ENCODE measurements at regions not wholly inside any gene's neighbourhood (a gene's known extent, or its start where the extent isn't known, plus 50 kb on each side); places are given as distances from the start of the nearest gene placed in this dataset.
"Not testable (repeated sequence)": the region's sequence is repeated elsewhere in the genome, so short reads cannot be mapped to it uniquely, and the experiment has no call there.

DNA sequence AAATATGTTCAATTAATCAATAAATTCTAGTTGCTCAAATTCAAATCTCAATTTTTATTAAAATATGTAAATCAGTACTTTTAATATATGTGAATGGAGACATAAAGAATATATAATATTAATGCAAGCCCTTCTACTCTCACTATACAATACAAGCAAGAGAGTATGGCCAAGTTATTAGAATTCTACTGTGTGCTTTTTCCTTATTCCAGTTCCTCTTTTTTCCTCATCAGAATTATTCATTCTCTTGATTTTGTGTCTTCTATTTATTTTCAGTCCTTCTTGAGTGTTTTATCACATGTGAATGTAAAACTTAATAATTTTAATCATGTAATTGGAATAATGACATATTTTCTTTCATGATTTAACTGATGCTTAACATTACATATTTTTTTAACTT is 276.8 kb downstream of the PCDH20 start:
- no peak for DNase-seq (ENCODE audit: low read depth)

DNA sequence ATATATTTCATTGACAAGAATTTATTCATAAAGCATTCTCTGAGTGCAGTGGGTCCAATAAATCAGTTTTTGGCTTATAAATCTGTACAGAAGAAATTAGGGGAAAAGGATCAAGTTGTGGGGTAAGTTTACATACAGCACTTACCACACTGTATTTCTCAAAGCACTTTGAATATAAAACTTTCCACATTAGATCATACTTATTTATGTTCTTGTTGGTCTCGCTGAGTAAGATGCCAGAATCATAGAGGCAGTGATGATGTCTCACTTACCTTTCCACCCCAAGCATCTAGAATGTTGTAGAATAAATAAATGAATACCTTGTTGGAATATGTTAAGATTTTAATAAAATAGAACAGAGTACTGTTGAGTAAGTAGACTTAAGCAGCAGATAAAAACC is 279.1 kb downstream of the PCDH20 start:
- DNase-seq (ENCODE audit: low read depth) = no peak

DNA sequence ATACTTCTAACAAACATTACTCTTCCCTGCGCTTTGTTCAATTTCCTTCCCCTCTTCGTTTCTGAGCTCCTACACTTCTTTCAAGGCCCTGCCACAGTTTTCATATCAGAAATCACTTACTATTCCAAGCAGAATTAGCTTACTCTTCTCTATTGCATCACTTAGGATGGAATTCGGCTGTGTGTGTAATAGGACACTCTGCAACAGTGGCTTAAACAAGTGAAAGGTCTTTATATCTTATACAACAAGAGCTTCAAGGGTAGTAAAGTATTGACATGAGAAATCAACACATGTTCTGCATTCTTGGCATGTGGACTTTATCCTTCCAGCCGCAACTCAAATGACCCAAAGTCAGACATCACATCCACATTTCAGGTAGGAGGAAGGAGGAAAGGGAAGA is 279.6 kb downstream of the PCDH20 start:
- DNase-seq (ENCODE audit: low read depth) = no peak

DNA sequence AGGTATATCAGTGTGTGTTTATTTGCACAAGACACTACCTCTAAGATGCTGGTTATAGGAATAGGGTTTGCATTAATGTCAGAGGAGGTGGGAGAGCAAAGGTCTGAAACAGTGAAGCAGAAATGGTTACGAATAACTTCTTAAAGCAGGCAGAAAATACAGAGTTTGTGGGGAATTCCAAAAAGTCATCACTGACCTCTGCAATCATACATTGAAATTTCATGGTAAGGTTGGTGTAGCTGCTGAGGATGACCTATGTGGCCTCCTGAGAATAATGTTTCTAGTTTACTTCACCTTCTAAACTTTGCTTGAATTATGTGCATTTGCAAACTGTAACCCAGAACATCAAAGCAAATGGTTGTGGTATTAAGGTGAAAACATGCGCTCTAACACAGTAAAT is 280.1 kb downstream of the PCDH20 start:
- no peak for DNase-seq (ENCODE audit: low read depth)

DNA sequence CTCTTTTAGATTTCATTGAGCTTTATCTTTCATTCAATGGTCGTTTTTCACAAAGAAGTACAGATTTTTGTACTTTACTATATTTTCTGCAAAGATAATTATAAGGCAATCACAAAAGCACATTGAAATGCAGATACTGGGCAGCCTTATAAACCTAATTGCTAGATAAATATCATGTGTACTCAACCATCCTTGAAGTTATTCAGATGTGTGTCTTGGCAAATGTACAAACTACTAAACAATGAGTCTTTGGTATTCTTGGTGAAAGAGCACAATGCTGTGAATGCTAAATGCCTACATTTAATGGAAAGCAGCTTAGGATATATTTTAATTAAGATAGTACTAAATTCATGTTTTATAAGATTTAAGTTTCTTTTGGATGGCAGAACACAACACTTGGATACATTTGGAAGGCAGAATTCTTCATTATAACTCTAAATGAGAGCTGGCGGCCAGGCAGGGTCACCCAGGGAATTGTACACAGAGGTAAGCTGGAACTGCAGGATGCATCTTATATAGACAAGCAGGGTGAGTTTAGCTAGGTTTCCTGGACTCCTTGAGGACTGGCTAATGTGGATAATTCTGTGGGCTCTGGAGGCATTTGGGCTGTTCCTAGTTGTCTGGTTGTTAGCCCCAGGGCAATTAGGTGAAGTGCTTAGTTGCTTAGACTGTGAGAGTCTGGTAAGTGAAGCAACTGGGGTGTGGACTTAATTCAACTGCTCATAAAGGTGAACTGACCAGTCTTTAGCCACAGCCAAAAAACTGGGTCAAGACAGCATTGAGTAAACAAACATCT is 286.6 kb downstream of the PCDH20 start:
- no peak for DNase-seq (ENCODE audit: low read depth)

DNA sequence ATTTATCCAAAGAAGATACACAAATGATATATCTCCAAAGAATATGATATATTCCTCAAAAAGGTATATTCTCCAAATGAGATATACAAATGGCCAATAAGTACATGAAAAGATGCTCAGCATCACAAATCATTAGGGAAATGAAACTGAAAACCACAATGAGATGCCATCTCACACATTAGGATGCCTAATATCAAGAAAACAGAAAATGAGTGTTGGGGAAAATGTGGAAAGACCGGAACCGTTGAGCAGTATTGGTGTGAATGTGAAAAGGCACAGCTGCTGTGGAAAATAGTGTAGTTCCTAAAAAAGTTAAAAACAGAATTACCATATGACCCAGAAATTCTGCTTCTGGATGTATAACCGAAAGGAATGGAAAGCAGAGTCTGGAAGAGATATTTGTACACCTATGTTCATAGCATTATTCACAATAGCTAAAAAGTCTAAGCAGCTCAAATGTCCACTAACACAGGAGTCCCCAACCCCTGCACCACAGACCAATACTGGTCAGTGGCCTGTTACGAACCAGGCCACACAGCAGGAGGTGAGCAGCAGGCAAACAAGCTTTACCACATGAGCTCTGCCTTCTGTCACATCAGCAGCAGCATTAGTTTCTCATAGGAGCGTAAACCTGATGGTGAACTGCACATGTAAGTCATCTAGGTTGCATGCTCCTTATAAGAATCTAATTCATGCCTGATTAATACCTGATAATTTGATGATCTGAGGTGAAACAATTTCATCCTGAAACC is 291.9 kb downstream of the PCDH20 start:
- DNase-seq (ENCODE audit: low read depth) = no peak

DNA sequence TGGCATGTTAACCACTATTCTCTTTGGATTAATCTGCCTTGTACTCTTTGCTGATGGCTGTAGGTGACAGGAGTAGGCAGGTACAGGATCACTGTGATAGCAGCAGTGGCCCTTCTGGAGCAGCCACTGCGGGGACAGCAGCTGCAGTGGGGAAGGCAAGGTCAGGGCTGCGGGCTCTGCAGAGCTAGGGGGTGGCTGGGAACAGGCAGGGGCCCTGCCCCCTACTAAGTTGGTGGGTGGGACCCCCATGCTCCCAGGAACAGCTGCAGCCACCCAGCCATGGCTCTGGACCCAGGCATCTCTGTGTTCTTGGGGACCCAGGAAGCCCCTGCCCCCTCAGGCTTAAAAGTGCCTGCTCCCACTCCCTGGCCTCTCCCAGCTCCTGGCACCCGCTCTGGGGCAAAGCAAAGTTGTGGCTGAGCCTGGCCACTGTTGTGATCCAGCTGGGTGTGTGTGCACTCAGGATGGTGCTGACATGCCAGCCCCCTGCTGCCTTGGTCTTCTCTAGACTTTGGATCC is 302.4 kb downstream of the PCDH20 start:
- no peak for DNase-seq (ENCODE audit: low read depth)

DNA sequence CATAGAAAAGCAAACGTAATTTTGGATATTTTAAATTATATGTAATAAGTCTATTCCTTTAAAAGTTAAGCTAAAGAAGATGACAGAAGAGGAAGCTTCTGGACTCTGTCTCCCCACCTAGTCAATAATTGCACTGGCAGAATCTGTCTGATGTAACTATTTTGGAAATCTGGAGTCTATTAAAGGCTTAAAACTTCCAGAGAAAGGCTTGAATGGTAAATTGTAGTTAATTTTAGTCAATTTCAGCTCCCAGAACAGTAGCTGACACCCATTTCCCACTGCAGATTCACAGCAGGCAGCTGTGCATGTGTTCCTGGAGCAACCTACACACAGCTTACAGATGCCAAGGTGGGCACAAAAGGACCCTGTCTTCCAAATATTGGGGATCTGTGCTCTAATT is 304.1 kb downstream of the PCDH20 start:
- no peak for DNase-seq (ENCODE audit: low read depth)

DNA sequence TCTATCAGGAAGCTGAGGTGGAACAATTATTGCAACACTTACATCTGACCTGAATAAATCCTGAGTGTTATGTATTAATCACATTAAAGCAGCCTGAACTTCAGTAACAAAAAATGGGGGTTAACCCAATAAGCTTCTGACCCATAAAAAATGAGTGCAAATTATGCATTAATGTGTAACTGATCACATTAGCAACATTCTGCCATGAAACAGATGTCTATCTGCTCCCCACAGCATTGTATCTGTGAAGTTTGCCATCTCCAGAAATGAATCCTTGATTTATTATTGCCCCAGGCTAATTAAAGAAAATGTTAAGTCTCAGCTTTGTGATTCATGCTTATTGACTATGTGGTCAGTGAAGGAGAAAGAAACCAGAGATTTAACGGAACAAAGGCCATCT is 304.9 kb downstream of the PCDH20 start:
- DNase-seq (ENCODE audit: low read depth) = no peak

DNA sequence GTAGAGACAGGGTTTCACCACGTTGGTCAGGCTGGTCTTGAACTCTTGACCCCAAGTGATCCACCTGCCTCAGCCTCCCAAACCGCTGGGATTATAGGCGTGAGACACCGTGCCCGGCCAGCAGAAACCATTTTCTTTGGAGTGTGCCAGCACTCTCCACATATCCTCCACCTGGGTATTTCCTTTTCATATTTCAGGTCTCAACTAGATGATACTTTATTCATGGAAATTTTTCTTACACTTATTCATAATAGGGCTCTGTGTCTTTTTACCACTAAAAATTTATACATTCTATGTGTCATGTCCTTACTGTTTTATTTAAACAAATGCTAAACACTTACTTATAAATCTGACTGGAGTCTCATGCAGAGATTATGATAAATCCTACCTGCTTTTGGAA is 305.9 kb downstream of the PCDH20 start:
- no peak for DNase-seq (ENCODE audit: low read depth)

DNA sequence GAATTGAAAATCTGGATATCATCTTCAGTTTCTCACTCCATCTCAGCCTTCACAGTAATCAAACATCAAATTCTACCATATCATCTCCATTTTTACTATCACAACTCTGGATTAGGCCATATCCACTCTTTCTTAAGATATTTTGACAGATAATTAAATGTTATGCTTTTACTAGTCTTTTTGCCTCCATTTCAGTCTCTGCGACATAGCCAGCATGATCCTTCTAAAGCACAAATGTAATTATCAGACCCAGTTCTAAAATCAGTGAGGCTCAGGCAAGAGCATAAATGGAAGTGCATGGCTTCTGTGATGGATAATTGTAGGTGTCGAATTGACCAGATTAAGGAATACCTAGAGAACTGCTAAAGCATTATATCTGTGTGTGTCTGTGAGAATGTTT is 307.7 kb downstream of the PCDH20 start:
- no peak for DNase-seq (ENCODE audit: low read depth)

DNA sequence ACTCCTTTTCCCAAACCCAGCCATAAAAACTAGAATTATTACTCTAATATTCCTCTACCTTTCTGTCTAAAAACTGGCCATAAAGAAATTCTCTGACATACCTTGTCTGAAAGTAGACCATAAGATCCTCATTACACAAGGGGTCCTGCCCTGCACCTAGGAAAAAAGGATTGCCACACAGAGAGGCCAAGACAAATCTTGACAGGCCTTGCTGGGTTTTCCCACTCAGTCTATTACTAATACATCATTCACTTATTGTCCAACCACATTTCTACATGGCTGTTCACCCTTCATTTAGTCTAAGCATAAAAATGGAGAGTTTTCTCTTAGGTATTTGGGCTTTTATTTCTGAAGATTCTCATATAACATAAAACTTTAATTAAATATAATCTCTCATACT is 319.8 kb downstream of the PCDH20 start:
- DNase-seq (ENCODE audit: low read depth) = no peak

DNA sequence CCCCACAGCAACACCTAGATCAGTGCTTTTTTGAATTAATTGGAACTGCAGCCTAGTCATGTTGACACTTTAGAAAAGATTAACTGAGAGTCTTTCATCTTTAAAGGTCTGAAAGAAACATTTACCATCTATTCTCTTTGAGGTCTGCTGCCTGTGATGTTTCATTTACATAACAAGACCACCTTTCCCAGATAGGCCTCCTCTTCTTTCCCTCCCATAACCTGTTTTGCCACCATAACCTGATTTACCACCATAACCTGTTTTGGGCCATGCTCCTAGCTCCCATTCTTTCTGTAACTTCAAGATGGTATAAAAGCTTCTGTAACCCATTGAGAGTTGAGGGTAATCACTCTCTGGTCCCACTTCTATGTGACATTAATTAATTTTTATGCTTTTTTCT is 320.8 kb downstream of the PCDH20 start:
- DNase-seq (ENCODE audit: low read depth) = no peak

DNA sequence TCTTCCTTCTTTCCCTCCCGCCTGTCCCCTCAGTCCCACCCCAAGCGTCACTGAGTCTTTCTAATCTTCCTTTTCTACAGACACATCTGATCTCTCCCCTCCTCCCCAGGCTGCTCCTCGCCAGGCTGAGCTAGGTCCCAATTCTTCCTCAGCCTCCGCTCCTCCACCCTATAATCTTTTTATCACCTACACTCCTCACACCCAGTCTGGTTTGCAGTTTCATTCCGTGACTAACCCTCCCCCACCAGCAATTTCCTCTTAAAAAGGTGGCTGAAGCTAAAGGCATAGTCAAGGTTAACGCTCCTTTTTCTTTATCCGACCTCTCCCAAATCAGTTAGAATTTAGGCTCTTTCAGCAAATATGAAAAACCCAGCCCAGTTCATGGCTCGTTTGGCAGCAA is 325.8 kb downstream of the PCDH20 start:
- DNase-seq (ENCODE audit: low read depth) = not testable (repeated sequence)

DNA sequence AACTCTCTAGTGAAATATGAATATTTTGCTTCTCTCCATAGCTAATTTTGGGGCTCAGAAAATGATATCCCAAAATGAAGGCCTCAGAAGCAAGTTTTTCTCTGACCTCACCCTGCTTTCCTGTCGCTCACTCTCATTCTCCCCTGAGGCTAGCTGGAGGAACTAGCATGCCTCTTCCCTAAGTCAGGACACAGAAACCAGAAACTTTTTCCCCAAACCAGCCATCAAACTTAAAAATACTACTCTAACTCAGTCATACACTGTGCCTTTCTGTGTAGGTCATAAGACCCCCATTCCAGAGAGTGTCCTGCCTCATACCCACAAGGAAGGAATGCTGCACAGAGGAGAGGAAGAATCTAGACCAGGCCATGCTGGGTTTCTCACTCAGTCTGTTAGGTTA is 329.6 kb downstream of the PCDH20 start:
- no peak for DNase-seq (ENCODE audit: low read depth)

DNA sequence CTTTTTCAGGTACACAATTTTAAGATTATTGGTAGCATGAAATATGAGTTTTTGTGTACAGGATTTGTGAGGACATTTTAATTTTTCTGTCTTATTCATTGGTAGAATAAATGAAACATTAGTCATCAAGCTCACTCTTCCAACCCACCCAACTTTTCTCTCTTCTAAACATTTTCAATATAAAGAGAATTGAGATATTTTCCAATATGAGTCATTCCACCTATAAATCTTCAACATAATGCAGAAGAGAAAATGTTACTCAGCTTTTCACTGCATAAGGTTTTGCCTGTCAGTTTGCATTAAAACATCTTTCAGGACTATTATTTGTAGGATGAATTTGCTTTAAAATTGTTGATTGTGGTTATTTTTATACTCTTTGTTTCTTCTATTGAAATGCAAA is 330.7 kb downstream of the PCDH20 start:
- DNase-seq (ENCODE audit: low read depth) = peak; percentile 11

DNA sequence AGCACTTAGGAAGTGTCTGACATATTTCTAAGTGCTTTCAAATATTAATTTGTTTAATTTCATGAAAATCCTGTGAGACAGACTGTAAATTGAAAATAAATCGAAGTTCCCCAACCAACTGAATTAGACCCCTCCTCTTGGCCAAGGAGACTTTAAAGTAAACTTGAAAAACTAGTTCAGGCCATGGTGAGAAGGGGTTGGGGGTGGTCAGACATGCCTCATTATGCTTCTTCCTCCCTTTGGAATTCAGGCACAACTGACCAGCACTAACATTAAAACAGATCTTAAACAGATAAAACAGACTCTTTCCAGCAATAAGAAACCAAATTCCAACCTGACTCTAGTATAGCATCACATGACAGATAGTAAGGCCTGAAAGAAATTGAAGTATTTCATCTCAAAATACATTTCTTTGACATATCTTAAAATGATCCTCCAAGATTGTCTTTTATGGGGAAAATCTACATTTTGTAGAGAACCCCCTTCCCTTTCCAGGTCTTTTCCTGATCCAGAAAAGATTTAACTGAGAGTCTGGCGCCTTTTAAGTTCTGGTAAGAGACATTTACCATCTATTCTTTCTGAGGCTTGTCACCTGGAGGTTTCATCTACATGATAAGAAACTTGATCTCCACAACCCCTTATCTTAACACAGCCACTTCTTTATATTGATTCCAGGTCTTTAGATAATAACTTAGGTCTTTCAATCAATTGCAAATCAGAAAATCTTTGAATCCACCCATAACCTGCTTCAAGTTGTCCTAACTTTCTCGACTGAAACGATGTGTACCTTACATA is 336.5 kb downstream of the PCDH20 start:
- no peak for DNase-seq (ENCODE audit: low read depth)

DNA sequence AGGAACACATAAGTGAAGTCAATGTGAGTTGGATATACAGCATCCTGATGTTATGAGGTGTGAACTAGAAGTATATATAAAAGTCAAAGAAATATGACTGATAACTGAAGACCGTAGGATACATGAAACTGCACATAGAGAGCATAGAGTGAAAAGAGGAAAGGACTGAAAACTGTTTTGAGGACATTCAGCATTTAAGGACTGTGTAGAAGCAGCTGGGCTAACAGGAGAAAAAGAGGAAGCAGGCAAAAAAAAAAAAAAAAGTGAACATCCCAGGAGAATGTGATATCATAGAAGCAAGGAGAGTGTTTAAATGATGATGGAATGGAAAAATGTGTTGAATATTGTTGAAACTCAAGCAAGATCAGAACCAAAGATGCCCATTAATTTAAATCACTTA is 363.5 kb downstream of the PCDH20 start:
- DNase-seq (ENCODE audit: low read depth) = no peak

DNA sequence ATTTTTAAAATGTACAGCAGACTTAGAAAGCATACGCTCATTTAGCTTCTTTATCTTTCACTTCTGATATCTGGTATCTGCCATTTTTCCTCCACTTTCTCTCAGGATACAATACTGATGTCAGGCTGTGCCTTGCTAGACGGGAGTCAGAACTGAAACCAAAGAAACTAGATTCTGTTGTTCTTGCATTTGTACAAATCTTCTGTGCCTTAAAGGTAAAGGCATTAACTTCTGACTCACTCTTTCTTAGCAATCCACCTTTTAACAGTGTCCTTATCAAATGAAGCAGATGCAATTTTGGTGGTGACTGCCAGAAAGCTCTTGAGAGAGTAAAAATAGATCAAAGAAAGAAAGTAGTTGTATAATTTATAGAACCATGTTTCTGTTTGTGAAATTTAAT is 370.4 kb downstream of the PCDH20 start:
- no peak for DNase-seq (ENCODE audit: low read depth)

DNA sequence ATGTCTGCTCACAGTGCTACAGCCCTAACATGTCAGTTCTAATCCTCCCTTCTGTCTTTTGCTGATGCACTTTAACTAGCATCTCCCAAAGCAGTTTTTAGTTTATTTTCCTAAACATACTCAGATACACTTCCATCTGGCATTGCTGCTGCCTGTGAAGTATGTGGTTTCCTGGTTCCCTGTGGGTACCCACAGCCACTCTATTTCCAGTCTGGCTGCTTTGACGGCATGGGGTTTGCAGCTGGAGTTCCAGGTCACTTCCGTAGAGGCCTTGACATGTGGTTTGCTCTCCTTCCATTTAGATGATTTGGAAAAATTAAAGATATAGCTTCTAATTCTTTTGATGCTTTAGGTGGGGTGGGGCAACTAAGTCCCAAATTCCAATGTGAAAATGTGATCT is 375.5 kb downstream of the PCDH20 start:
- DNase-seq (ENCODE audit: low read depth) = no peak

DNA sequence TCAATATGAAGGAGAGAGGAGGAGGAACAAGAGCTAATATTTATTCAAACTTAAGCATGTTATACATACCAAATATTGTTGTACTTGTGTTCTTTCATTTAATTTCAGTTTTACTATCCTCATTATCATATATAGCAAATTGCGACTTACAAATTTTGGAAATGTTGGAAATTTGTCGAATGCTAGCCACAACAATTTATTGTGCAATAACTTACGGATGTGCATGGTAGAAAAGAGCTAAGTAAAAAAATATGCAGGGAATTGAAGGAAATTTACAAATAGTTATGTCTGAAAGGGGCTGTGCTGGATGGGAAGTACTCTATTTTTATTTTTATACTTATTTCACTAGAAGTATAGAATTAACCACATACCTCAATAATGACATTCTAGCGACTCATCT is 376.3 kb downstream of the PCDH20 start:
- DNase-seq (ENCODE audit: low read depth) = no peak

DNA sequence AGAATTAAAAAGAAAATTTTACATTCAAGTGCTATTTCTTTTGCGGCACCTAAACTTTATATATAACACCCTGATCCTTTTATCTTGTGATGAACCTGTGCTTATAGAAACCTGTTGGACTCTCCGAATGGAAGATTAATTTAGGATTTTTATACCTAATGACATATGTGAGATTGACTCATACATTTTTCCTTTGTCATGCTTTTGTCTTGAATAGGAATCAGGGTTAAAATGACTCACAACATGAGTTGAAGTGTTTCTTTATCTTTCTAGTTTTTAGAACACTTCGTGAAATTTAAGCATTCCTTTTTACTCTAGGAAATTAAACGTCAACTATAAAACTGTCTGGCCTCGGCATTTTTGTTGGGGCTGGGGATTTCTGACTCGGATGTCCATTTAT is 378.9 kb downstream of the PCDH20 start:
- no peak for DNase-seq (ENCODE audit: low read depth)

DNA sequence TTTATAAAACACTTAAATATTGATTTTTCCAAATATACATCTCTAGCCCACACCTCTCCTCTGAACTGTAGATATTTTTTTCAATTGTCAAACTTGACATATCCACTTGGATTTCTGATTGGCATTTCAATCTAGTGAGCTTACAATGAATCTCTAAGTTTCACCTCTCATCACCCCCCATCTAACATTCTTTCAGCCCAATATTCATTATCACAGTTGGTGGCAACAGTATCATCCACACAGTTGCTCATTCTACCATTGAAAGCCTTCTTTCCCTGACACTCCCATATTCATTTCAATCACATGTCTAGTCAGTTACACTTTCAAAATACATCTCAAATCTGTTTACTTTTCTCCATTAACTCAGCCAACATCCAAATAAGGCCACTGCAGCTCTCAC is 385.2 kb downstream of the PCDH20 start:
- DNase-seq (ENCODE audit: low read depth) = no peak

All from ELR (cell line).